ENCODE measurements at regions not wholly inside any gene's neighbourhood (a gene's known extent, or its start where the extent isn't known, plus 50 kb on each side); places are given as distances from the start of the nearest gene placed in this dataset.

DNA sequence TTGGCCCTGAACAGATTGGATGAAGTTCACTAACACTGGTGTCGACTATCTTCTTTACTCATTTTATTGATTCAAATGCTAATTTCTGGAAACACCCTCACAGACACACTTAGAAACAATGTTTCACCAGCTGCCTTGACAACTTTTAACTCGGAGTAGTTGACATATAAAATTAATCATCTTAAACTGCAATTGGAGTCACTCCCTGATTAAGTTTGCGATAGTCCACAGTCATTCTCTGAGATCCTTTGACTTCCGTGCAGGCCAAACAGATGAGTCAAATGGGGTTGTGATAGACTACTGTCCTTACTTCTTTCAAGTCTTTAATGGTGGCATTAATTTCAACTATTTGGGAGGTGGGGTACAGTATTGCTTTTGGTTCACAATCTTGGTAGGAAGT, 114.4 kb upstream of the PCSK1 start:
- no peak for TF ChIP-seq CTCF (IDR thresholded peaks at IDR 0.05)
- no peak for TF ChIP-seq POLR2A (IDR thresholded peaks at IDR 0.05)
